GM23338 (cell line): ENCODE measurements at regions not wholly inside any gene's neighbourhood (a gene's known extent, or its start where the extent isn't known, plus 50 kb on each side); places are given as distances from the start of the nearest gene placed in this dataset.

Experiments
- CREB1 ChIP-seq: fragments of 250-450 bp; sonication (Bioruptor Pico); IDR thresholded peaks from 2 replicates; pipeline ENCODE4 v1.5.0; 2020; ENCODE audit warnings: low read depth, mild to moderate bottlenecking, moderate library complexity
- CTCF ChIP-seq, 2 experiments: fragments of 200-600 bp in 1 of 2; sonication (generic) in 1 of 2; conservative IDR thresholded peaks; 2 replicates each; pipeline versions ENCODE4 v1.5.1 to v1.6.1; 2016 to 2017; ENCODE audit warnings: antibody characterized with exemption in 2 of 2, low read depth in 2 of 2, mild to moderate bottlenecking in 2 of 2, moderate library complexity in 1 of 2
- EZH2 ChIP-seq: fragments of 200-600 bp; sonication (generic); IDR thresholded peaks from one replicate; pipeline ENCODE4 v1.8.0; 2017; ENCODE audit warnings: antibody characterized with exemption, mild to moderate bottlenecking, low read depth; ENCODE audit not compliant: unreplicated experiment
- EZH2phosphoT487 ChIP-seq: fragments of 200-600 bp; sonication (generic); IDR thresholded peaks from one replicate; pipeline ENCODE4 v1.8.1; 2018; ENCODE audit warnings: antibody characterized with exemption; ENCODE audit not compliant: unreplicated experiment
- JUNB ChIP-seq: IDR thresholded peaks from one replicate; pipeline ENCODE4 v1.6.1; 2016; ENCODE audit warnings: antibody characterized with exemption; ENCODE audit not compliant: unreplicated experiment
- POLR2AphosphoS5 ChIP-seq: IDR thresholded peaks from 2 replicates; pipeline ENCODE4 v1.6.1; 2016; ENCODE audit warnings: antibody characterized with exemption, low read depth
- ZNF331 ChIP-seq: fragments of 250-450 bp; sonication (Bioruptor Pico); IDR thresholded peaks from 2 replicates; pipeline ENCODE4 v1.5.0; 2020; ENCODE audit warnings: low read depth, mild to moderate bottlenecking, moderate library complexity
- TF ChIP-seq, protein P1 (sequence below): IDR thresholded peaks from one replicate; pipeline ENCODE4 v1.6.1; 2018; ENCODE audit warnings: antibody characterized with exemption; ENCODE audit not compliant: unreplicated experiment
- TF ChIP-seq, protein P2 (sequence below): fragments of 250-450 bp; sonication (Bioruptor Pico); IDR thresholded peaks from 2 replicates; pipeline ENCODE4 v1.5.0; 2020; ENCODE audit warnings: mild to moderate bottlenecking, moderate library complexity

DNA sequence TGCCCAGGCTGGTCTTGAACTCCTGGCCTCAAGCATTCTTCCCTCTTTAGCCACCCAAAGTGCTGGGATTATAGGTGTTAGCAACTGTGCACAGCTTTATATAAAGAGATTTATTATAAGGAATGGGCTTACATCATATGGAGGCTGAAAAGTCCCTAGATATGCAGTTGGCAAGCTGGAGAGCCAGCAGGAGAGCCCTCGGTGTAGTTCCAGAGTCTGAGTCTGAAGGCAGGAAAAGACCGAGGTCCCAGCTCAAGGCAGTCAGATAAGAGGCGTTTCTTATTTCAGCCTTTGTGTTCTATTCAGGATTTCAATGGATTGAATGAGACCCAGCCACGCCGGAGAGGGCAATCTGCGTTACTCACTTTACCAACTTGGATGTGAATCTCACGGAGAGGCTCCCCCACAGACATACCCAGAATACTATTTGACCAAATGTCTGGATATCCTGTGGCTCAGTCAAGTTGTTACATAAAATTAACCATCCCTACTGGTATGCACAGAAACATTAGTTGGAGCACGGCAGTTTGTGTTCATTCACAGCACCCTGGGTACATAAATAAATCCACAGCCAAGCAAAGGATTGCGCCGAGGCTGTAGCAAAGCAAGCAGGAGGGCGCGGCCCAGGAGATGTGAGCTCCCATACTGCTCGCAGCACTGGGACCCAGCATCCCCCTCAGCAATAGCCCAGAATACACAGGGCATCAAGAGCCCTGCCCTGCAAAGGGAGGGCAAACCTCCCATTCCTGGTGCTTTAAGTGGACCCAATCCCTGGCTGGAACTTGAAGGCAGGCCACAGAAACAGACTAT, 158.4 kb upstream of the ZNF32 start:
- TF ChIP-seq JUNB (no peak), EZH2 (no peak), ZNF331 (CRISPR knock-in tag) (no peak), CTCF (conservative IDR thresholded peaks at IDR 0.05; ENCODE audit: low read depth in 2 of 2) (no peak), POLR2AphosphoS5 (no peak), EZH2phosphoT487 (no peak), CREB1 (CRISPR knock-in tag) (no peak)
- TF ChIP-seq, protein P1, sequence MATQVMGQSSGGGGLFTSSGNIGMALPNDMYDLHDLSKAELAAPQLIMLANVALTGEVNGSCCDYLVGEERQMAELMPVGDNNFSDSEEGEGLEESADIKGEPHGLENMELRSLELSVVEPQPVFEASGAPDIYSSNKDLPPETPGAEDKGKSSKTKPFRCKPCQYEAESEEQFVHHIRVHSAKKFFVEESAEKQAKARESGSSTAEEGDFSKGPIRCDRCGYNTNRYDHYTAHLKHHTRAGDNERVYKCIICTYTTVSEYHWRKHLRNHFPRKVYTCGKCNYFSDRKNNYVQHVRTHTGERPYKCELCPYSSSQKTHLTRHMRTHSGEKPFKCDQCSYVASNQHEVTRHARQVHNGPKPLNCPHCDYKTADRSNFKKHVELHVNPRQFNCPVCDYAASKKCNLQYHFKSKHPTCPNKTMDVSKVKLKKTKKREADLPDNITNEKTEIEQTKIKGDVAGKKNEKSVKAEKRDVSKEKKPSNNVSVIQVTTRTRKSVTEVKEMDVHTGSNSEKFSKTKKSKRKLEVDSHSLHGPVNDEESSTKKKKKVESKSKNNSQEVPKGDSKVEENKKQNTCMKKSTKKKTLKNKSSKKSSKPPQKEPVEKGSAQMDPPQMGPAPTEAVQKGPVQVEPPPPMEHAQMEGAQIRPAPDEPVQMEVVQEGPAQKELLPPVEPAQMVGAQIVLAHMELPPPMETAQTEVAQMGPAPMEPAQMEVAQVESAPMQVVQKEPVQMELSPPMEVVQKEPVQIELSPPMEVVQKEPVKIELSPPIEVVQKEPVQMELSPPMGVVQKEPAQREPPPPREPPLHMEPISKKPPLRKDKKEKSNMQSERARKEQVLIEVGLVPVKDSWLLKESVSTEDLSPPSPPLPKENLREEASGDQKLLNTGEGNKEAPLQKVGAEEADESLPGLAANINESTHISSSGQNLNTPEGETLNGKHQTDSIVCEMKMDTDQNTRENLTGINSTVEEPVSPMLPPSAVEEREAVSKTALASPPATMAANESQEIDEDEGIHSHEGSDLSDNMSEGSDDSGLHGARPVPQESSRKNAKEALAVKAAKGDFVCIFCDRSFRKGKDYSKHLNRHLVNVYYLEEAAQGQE: no peak
- TF ChIP-seq, protein P2, sequence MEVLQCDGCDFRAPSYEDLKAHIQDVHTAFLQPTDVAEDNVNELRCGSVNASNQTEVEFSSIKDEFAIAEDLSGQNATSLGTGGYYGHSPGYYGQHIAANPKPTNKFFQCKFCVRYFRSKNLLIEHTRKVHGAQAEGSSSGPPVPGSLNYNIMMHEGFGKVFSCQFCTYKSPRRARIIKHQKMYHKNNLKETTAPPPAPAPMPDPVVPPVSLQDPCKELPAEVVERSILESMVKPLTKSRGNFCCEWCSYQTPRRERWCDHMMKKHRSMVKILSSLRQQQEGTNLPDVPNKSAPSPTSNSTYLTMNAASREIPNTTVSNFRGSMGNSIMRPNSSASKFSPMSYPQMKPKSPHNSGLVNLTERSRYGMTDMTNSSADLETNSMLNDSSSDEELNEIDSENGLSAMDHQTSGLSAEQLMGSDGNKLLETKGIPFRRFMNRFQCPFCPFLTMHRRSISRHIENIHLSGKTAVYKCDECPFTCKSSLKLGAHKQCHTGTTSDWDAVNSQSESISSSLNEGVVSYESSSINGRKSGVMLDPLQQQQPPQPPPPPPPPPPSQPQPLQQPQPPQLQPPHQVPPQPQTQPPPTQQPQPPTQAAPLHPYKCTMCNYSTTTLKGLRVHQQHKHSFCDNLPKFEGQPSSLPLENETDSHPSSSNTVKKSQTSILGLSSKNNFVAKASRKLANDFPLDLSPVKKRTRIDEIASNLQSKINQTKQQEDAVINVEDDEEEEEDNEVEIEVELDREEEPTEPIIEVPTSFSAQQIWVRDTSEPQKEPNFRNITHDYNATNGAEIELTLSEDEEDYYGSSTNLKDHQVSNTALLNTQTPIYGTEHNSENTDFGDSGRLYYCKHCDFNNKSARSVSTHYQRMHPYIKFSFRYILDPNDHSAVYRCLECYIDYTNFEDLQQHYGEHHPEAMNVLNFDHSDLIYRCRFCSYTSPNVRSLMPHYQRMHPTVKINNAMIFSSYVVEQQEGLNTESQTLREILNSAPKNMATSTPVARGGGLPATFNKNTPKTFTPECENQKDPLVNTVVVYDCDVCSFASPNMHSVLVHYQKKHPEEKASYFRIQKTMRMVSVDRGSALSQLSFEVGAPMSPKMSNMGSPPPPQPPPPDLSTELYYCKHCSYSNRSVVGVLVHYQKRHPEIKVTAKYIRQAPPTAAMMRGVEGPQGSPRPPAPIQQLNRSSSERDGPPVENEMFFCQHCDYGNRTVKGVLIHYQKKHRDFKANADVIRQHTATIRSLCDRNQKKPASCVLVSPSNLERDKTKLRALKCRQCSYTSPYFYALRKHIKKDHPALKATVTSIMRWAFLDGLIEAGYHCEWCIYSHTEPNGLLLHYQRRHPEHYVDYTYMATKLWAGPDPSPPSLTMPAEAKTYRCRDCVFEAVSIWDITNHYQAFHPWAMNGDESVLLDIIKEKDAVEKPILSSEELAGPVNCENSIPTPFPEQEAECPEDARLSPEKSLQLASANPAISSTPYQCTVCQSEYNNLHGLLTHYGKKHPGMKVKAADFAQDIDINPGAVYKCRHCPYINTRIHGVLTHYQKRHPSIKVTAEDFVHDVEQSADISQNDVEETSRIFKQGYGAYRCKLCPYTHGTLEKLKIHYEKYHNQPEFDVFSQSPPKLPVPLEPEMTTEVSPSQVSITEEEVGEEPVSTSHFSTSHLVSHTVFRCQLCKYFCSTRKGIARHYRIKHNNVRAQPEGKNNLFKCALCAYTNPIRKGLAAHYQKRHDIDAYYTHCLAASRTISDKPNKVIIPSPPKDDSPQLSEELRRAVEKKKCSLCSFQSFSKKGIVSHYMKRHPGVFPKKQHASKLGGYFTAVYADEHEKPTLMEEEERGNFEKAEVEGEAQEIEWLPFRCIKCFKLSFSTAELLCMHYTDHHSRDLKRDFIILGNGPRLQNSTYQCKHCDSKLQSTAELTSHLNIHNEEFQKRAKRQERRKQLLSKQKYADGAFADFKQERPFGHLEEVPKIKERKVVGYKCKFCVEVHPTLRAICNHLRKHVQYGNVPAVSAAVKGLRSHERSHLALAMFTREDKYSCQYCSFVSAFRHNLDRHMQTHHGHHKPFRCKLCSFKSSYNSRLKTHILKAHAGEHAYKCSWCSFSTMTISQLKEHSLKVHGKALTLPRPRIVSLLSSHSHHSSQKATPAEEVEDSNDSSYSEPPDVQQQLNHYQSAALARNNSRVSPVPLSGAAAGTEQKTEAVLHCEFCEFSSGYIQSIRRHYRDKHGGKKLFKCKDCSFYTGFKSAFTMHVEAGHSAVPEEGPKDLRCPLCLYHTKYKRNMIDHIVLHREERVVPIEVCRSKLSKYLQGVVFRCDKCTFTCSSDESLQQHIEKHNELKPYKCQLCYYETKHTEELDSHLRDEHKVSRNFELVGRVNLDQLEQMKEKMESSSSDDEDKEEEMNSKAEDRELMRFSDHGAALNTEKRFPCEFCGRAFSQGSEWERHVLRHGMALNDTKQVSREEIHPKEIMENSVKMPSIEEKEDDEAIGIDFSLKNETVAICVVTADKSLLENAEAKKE (CRISPR knock-in tag): no peak
